ENCODE measurements at regions not wholly inside any gene's neighbourhood (a gene's known extent, or its start where the extent isn't known, plus 50 kb on each side); places are given as distances from the start of the nearest gene placed in this dataset.

GRCh38 chr18:34283506-34283905, 58.8 kb upstream of the NOL4 start:
- TF ChIP-seq CTCF (conservative IDR thresholded peaks at IDR 0.05; ENCODE audit: low read depth, low read length) (no peak), USF2 (IDR thresholded peaks at IDR 0.05; ENCODE audit: low read depth, low read length) (no peak), MXI1 (IDR thresholded peaks at IDR 0.05; ENCODE audit: borderline replicate concordance, low read depth, low read length) (no peak), CEBPB (IDR thresholded peaks at IDR 0.05; ENCODE audit: low read depth, low read length) (no peak), RAD21 (IDR thresholded peaks at IDR 0.05; ENCODE audit: low read length) (no peak), POLR2A (IDR thresholded peaks at IDR 0.05; ENCODE audit: low read depth, low read length) (no peak), BHLHE40 (IDR thresholded peaks at IDR 0.05; ENCODE audit: low read depth, low read length) (no peak), NFE2L2 (IDR thresholded peaks at IDR 0.05; ENCODE audit: low read depth, low read length) (no peak), SMC3 (IDR thresholded peaks at IDR 0.05; ENCODE audit: low read depth, low read length) (no peak), CHD1 (IDR thresholded peaks at IDR 0.05; ENCODE audit: low read depth, low read length) (no peak), MAZ (IDR thresholded peaks at IDR 0.05; ENCODE audit: borderline replicate concordance, low read depth, low read length) (no peak), MAFK (IDR thresholded peaks at IDR 0.05; ENCODE audit: low read depth, low read length) (no peak), RFX5 (IDR thresholded peaks at IDR 0.05; ENCODE audit: low read depth, low read length) (no peak), FOS (IDR thresholded peaks at IDR 0.05; ENCODE audit: low read depth, low read length) (no peak)
